ENCODE measurements at regions not wholly inside any gene's neighbourhood (a gene's known extent, or its start where the extent isn't known, plus 50 kb on each side); places are given as distances from the start of the nearest gene placed in this dataset.
"Not testable (repeated sequence)": the region's sequence is repeated elsewhere in the genome, so short reads cannot be mapped to it uniquely, and the experiment has no call there.

DNA sequence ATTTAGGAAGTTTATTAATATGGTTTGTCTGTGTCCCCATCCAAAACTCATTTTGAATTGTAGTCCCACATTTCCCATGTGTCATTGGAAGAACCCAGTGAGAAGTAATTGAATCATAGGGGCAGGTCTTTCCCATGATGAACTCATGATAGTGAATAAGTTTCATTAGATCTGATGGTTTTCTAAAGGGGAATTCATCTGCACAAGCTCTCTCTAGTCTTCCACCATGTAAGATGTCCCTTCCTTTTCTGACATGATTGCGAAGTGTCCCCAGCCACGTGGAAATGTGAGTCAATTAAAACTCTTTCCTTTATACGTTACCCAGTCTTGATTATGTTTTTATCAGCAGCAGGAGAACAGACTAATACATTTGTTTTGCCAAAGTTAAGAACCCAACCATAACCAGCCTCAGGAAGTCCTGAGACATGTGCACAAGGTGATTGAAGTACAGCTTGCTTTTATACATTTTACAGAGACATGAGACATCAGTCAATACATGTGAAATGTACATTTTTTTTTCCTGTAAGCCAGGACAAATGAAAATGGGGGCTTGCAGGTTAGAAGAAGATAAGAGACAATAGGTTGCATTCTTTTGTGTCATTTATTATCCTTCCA, 1136.7 kb downstream of the TMEM121 start:
- no peak overlapping the region for H3K4me3 ChIP-seq
- no peak overlapping the region for H3K4me2 ChIP-seq (ENCODE audit: unreplicated experiment)
- no peaks in the 10 kb centered on the region for H3K79me2 ChIP-seq (ENCODE audit: insufficient read depth)
- H3K9me2 ChIP-seq (ENCODE audit: insufficient read depth): no peaks in the 10 kb centered on the region
- no peak overlapping the region for H3K9ac ChIP-seq
- TF ChIP-seq EZH2phosphoT487 (IDR thresholded peaks at IDR 0.05; ENCODE audit: insufficient read depth, low read depth) (no peak), EZH2 (IDR thresholded peaks at IDR 0.05; ENCODE audit: insufficient read depth, poor library complexity, severe bottlenecking) (no peak)
- DNase-seq: no peak
- no peaks in the 10 kb centered on the region for H4K20me1 ChIP-seq (ENCODE audit: insufficient read depth)
- no peak overlapping the region for H3K27ac ChIP-seq
- no peaks in the 10 kb centered on the region for H3F3A ChIP-seq (ENCODE audit: insufficient read depth)
- H3K9me3 ChIP-seq (ENCODE audit: low read depth): no peaks in the 10 kb centered on the region
- no peak overlapping the region for H2AFZ ChIP-seq
- H3K27me3 ChIP-seq (replicated peaks; ENCODE audit: insufficient read depth): no peaks in the 10 kb centered on the region
- in situ Hi-C loops (cut with MboI): no loop called here
- 34 to 36% methylated on average over 3 of the region's 3 CpGs for WGBS, 2 experiments (ENCODE audit: low coverage in 1 of 2, low lambda C conversion rate in 2 of 2, missing lambda C conversion rate in 2 of 2)
- H3K36me3 ChIP-seq (ENCODE audit: low read depth): no peaks in the 10 kb centered on the region
- no peaks in the 10 kb centered on the region for H3K4me1 ChIP-seq (ENCODE audit: insufficient read depth)

DNA sequence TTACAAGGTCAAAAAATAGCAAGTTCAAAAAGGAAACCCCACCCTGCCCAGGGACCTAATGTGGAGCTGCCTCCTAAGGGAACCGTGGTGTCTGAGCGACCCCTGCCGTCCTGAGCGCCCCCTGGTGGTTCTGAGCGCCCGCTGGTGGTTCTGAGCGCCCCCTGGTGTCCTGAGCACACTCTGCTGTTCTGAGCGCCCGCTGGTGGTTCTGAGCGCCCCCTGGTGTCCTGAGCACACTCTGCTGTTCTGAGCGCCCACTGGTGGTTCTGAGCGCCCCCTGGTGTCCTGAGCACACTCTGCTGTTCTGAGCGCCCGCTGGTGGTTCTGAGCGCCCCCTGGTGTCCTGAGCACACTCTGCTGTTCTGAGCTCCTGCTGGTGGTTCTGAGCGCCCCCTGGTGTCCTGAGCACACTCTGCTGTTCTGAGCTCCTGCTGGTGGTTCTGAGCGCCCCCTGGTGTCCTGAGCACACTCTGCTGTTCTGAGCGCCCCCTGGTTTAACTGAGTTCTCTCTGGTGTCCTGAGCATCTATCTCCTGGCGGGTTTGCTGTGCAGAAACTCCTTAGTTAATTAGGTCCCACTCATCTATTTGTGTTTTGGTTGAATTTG, 1137.5 kb downstream of the TMEM121 start:
- H3K27ac ChIP-seq; H3K9me3 ChIP-seq (ENCODE audit: low read depth); H4K20me1 ChIP-seq (ENCODE audit: insufficient read depth); DNase-seq; H3K4me1 ChIP-seq (ENCODE audit: insufficient read depth); H3K36me3 ChIP-seq (ENCODE audit: low read depth); H2AFZ ChIP-seq; H3F3A ChIP-seq (ENCODE audit: insufficient read depth); in situ Hi-C loops (cut with MboI); H3K4me3 ChIP-seq; H3K9ac ChIP-seq; H3K27me3 ChIP-seq (replicated peaks; ENCODE audit: insufficient read depth); H3K4me2 ChIP-seq (ENCODE audit: unreplicated experiment); H3K79me2 ChIP-seq (ENCODE audit: insufficient read depth); H3K9me2 ChIP-seq (ENCODE audit: insufficient read depth): not testable (repeated sequence)
- 31 to 32% methylated on average over 12 to 14 of the region's 19 CpGs for WGBS, 2 experiments (ENCODE audit: low coverage in 1 of 2, low lambda C conversion rate in 2 of 2, missing lambda C conversion rate in 2 of 2)

GRCh38 chr14:106665814-106666213, 1139.4 kb downstream of the TMEM121 start:
- H3K4me2 ChIP-seq (ENCODE audit: unreplicated experiment): no peak overlapping the region
- no peak for DNase-seq
- H3K27me3 ChIP-seq (replicated peaks; ENCODE audit: insufficient read depth): no peaks in the 10 kb centered on the region
- H3F3A ChIP-seq (ENCODE audit: insufficient read depth): no peaks in the 10 kb centered on the region
- TF ChIP-seq EZH2phosphoT487 (IDR thresholded peaks at IDR 0.05; ENCODE audit: insufficient read depth, low read depth) (no peak), EZH2 (IDR thresholded peaks at IDR 0.05; ENCODE audit: insufficient read depth, poor library complexity, severe bottlenecking) (no peak)
- no peaks in the 10 kb centered on the region for H4K20me1 ChIP-seq (ENCODE audit: insufficient read depth)
- H3K4me1 ChIP-seq (ENCODE audit: insufficient read depth): no peaks in the 10 kb centered on the region
- no peak overlapping the region for H2AFZ ChIP-seq
- H3K27ac ChIP-seq: no peak overlapping the region
- WGBS, 2 experiments (ENCODE audit: low coverage in 1 of 2, low lambda C conversion rate in 2 of 2, missing lambda C conversion rate in 2 of 2): 48 to 55% methylated on average over 15 of the region's 15 CpGs
- H3K9me2 ChIP-seq (ENCODE audit: insufficient read depth): no peaks in the 10 kb centered on the region
- no peaks in the 10 kb centered on the region for H3K9me3 ChIP-seq (ENCODE audit: low read depth)
- H3K79me2 ChIP-seq (ENCODE audit: insufficient read depth): no peaks in the 10 kb centered on the region
- H3K9ac ChIP-seq: no peak overlapping the region
- no peak overlapping the region for H3K4me3 ChIP-seq
- no peaks in the 10 kb centered on the region for H3K36me3 ChIP-seq (ENCODE audit: low read depth)
- in situ Hi-C loops (cut with MboI): no loop called here

DNA sequence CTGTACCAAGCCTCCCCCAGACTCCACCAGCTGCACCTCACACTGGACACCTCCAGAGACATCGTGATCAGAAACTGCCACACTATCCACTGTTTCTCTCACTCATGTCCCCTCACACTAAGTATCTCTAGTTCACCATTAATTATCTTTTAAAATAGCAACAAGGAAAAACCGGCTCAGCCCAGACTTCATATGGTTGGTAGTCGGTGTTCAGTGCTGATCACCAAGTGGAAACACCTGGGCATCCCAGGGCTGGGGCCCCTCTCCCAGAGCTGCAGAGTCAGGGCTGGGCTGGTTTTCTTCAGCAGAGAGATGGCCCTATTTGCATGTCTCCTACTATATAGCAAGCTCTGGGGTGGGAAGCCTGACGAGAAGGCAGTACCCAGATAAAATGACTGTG, 1140.0 kb downstream of the TMEM121 start:
- H3K9me2 ChIP-seq (ENCODE audit: insufficient read depth): no peaks in the 10 kb centered on the region
- no peak for DNase-seq

GRCh38 chr14:106670011-106670410, 1143.6 kb downstream of the TMEM121 start:
- H3K27me3 ChIP-seq (replicated peaks; ENCODE audit: insufficient read depth): no peaks in the 10 kb centered on the region
- no peaks in the 10 kb centered on the region for H3K9me2 ChIP-seq (ENCODE audit: insufficient read depth)
- H3K36me3 ChIP-seq (ENCODE audit: low read depth): no peaks in the 10 kb centered on the region
- no peak for TF ChIP-seq EZH2 (IDR thresholded peaks at IDR 0.05; ENCODE audit: insufficient read depth, poor library complexity, severe bottlenecking)
- TF ChIP-seq EZH2phosphoT487 (IDR thresholded peaks at IDR 0.05; ENCODE audit: insufficient read depth, low read depth): no peak
- H4K20me1 ChIP-seq (ENCODE audit: insufficient read depth): no peaks in the 10 kb centered on the region
- no peaks in the 10 kb centered on the region for H3K9me3 ChIP-seq (ENCODE audit: low read depth)
- H2AFZ ChIP-seq: no peak overlapping the region
- 20 to 28% methylated on average over 4 of the region's 4 CpGs for WGBS, 2 experiments (ENCODE audit: low coverage in 1 of 2, low lambda C conversion rate in 2 of 2, missing lambda C conversion rate in 2 of 2)
- H3K4me1 ChIP-seq (ENCODE audit: insufficient read depth): no peaks in the 10 kb centered on the region
- no peak for DNase-seq
- no peaks in the 10 kb centered on the region for H3F3A ChIP-seq (ENCODE audit: insufficient read depth)
- in situ Hi-C loops (cut with MboI): no loop called here
- H3K27ac ChIP-seq: no peak overlapping the region
- no peak overlapping the region for H3K4me2 ChIP-seq (ENCODE audit: unreplicated experiment)
- no peak overlapping the region for H3K9ac ChIP-seq
- H3K4me3 ChIP-seq: no peak overlapping the region
- no peaks in the 10 kb centered on the region for H3K79me2 ChIP-seq (ENCODE audit: insufficient read depth)

More for the DNA sequence above, 1140.0 kb downstream of the TMEM121 start:
- Histone ChIP-seq H3K27ac (no peak overlapping the region), H4K20me1 (ENCODE audit: insufficient read depth) (no peaks in the 10 kb centered on the region), H3K27me3 (replicated peaks; ENCODE audit: insufficient read depth) (no peaks in the 10 kb centered on the region), H3K79me2 (ENCODE audit: insufficient read depth) (no peaks in the 10 kb centered on the region), H3K4me1 (ENCODE audit: insufficient read depth) (no peaks in the 10 kb centered on the region), H3K36me3 (ENCODE audit: low read depth) (no peaks in the 10 kb centered on the region), H3K4me3 (no peak overlapping the region), H3K4me2 (ENCODE audit: unreplicated experiment) (no peak overlapping the region), H3K9me3 (ENCODE audit: low read depth) (no peaks in the 10 kb centered on the region), H3F3A (ENCODE audit: insufficient read depth) (no peaks in the 10 kb centered on the region), H3K9ac (no peak overlapping the region), H2AFZ (no peak overlapping the region)
- in situ Hi-C loops (cut with MboI): no loop called here
- TF ChIP-seq EZH2 (IDR thresholded peaks at IDR 0.05; ENCODE audit: insufficient read depth, poor library complexity, severe bottlenecking): no peak
- 26 to 36% methylated on average over 4 of the region's 4 CpGs for WGBS, 2 experiments (ENCODE audit: low coverage in 1 of 2, low lambda C conversion rate in 2 of 2, missing lambda C conversion rate in 2 of 2)

DNA sequence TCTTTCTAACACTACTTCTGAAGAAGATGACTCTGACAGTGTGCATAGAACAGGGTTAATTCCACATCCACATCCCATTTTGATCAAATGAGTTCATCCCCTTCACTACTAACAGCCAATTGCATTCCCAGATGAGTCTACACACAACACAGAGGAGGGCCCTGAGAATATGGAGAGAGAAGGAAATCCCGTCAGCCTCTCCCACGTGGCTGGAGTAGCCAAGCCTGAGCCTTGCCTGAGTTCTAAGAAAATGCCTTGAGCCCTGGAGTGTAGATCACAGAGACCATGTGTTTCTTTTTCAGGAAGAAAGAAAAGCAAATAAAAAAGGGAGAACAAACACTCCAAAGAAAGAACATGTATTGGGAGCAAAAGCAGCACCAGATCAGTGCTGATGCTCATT, 1147.7 kb downstream of the TMEM121 start:
- H3K9ac ChIP-seq; DNase-seq; H2AFZ ChIP-seq; H3K4me3 ChIP-seq; H3K4me1 ChIP-seq (ENCODE audit: insufficient read depth); H3K36me3 ChIP-seq (ENCODE audit: low read depth); H3K9me3 ChIP-seq (ENCODE audit: low read depth); H3K4me2 ChIP-seq (ENCODE audit: unreplicated experiment); H3K27me3 ChIP-seq (replicated peaks; ENCODE audit: insufficient read depth); H3K79me2 ChIP-seq (ENCODE audit: insufficient read depth); in situ Hi-C loops (cut with MboI); H3K9me2 ChIP-seq (ENCODE audit: insufficient read depth); H3K27ac ChIP-seq; H4K20me1 ChIP-seq (ENCODE audit: insufficient read depth); H3F3A ChIP-seq (ENCODE audit: insufficient read depth): not testable (repeated sequence)
- 11 to 22% methylated on average over 2 of the region's 2 CpGs for WGBS, 2 experiments (ENCODE audit: low coverage in 1 of 2, low lambda C conversion rate in 2 of 2, missing lambda C conversion rate in 2 of 2)

GRCh38 chr14:106674509-106675125, 1148.2 kb downstream of the TMEM121 start:
- DNase-seq; H3K9me3 ChIP-seq (ENCODE audit: low read depth); H3K36me3 ChIP-seq (ENCODE audit: low read depth); H3K9ac ChIP-seq; H3K4me2 ChIP-seq (ENCODE audit: unreplicated experiment); H3K4me1 ChIP-seq (ENCODE audit: insufficient read depth); H2AFZ ChIP-seq; H3K27ac ChIP-seq; H3K79me2 ChIP-seq (ENCODE audit: insufficient read depth); in situ Hi-C loops (cut with MboI); H3K4me3 ChIP-seq; H4K20me1 ChIP-seq (ENCODE audit: insufficient read depth); H3F3A ChIP-seq (ENCODE audit: insufficient read depth); H3K9me2 ChIP-seq (ENCODE audit: insufficient read depth); H3K27me3 ChIP-seq (replicated peaks; ENCODE audit: insufficient read depth): not testable (repeated sequence)
- WGBS, 2 experiments (ENCODE audit: low coverage in 1 of 2, low lambda C conversion rate in 2 of 2, missing lambda C conversion rate in 2 of 2): 23 to 28% methylated on average over 9 to 12 of the region's 13 CpGs
